ENCODE measurements at regions not wholly inside any gene's neighbourhood (a gene's known extent, or its start where the extent isn't known, plus 50 kb on each side); places are given as distances from the start of the nearest gene placed in this dataset.

DNA sequence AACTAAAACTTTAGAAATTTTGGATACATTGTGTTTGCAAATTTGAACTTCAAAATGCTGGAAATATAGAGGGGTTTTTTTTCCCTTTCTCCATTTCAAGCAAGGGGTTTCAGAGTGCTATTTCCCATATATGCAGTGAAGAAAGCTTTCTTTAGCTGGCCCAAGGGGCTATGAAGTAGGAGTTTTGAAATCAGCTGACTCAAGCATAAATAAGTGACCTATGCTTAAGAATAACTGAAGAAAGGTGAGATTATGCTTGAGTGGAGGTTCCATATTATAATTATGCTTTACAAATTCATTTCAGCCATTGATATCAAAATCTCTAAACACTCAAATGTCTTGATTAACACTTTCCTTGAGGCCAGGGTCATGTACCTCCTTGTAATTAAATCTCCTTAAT, 51.0 kb upstream of the RBBP8 start:
- no peak for DNase-seq
- ATAC-seq, result no peak
- intact Hi-C loops (cut with DNase I), result no loop called here

DNA sequence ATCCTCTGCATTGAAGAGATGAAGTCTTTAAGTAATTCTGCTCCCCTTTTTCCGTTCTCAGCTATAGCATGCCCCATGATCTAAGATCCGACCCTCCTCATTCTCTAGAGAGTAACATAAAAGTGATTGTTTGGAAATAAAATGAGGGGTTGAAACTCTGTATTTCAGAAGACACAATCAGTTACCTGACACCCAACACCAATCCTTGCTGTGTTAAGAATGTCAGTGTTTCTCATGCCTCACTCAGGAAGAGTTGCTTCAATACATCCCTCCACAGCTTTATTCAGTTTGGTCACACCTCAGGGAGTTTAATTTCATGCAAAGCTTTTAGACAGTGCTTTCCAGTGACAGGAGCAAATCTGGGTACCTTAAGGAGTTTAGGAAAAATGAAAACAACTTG, 49.9 kb upstream of the RBBP8 start:
- intact Hi-C loops (cut with DNase I), result no loop called here
- DNase-seq (no peak), ATAC-seq (no peak)
